ENCODE measurements at regions not wholly inside any gene's neighbourhood (a gene's known extent, or its start where the extent isn't known, plus 50 kb on each side); places are given as distances from the start of the nearest gene placed in this dataset.
A peak's percentile ranks its signal among the peaks of the same experiment; 100 is the strongest.

DNA sequence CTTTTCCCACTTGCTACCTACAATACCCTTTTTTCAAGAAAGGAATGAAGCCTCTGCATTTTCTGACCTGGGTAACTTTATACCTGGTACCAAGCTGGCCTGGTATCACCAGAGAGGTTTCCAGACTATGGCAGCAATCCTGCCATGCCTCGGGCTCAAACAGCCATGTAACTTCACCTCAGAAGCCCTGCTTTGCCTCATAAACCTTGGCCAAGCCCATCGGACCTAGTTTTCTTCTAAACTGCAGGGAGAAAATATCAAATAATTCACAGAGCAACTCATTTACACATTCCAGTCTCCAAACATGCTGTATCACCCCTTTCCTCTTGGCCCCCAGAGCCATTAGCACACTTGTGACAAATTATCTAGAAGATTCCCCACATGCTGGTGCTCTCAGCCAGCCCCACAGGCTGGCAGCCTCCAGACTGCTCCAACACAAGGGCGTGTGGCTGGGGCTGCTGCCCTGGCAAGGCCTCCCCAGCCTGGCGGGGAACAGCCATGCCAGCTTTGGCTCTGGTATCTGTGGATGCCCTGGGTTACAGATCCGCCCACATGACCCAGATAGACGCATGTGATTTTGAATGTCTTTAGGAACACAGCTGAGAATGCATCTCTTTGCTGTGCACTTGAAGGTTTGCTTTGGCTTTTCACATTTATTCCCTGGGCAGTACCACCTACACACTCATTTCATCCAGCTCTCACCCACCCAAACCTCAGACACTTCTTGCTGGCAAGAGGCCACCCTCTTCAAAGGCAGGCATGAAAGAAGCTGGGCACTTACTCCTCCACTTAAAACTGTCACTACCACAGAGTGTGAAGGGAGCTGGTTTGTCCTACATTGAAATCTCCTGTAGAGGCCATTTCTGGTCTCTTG lies 70.0 kb upstream of the BCAR3 start:
- Histone ChIP-seq H3K9ac (ENCODE audit: insufficient read depth in 1 of 2, low read length in 2 of 2) (no peak overlapping the region), H3K4me3 (no peak overlapping the region), H3K4me1 (ENCODE audit: control insufficient read depth in 5 of 5, insufficient read depth in 5 of 5, low read length in 5 of 5) (peaks cover 0 to 40% (median 34%) of the 10 kb centered on the region in 5 donors), H3K27ac (ENCODE audit: low read depth in 1 of 2, low read length in 1 of 2) (no peak overlapping the region), H3K9me3 (ENCODE audit: control insufficient read depth in 4 of 4, insufficient read depth in 3 of 4, low read length in 3 of 4) (peaks cover 0 to 5% (median 1%) of the 10 kb centered on the region in 4 donors), H3K36me3 (ENCODE audit: control insufficient read depth in 4 of 4, insufficient read depth in 4 of 4, low read length in 4 of 4) (no peaks in the 10 kb centered on the region), H3K27me3 (ENCODE audit: control insufficient read depth in 3 of 3, insufficient read depth in 3 of 3, low read length in 2 of 3) (no peaks in the 10 kb centered on the region)
- no peak for DNase-seq
- no peak for ATAC-seq (ENCODE audit: insufficient read depth, low FRiP score)
- 69 to 79% methylated on average over 6 of the region's 6 CpGs for WGBS, 2 donors
- no peak for TF ChIP-seq CTCF (IDR thresholded peaks at IDR 0.05; ENCODE audit: control extremely low read depth, extremely low read depth)

GRCh38 chr1:93750955-93751354 lies 69.3 kb upstream of the BCAR3 start:
- no peak for ATAC-seq (ENCODE audit: insufficient read depth, low FRiP score)
- WGBS, 2 donors, result 27 to 39% methylated on average over 6 of the region's 6 CpGs
- H3K4me1 ChIP-seq (ENCODE audit: control insufficient read depth in 5 of 5, insufficient read depth in 5 of 5, low read length in 5 of 5), result peaks cover 0 to 39% (median 34%) of the 10 kb centered on the region in 5 donors
- no peak for TF ChIP-seq CTCF (IDR thresholded peaks at IDR 0.05; ENCODE audit: control extremely low read depth, extremely low read depth)
- peaks cover 0 to 5% (median 1%) of the 10 kb centered on the region in 4 donors for H3K9me3 ChIP-seq (ENCODE audit: control insufficient read depth in 4 of 4, insufficient read depth in 3 of 4, low read length in 3 of 4)
- H3K36me3 ChIP-seq (ENCODE audit: control insufficient read depth in 4 of 4, insufficient read depth in 4 of 4, low read length in 4 of 4), result no peaks in the 10 kb centered on the region
- no peak overlapping the region for H3K4me3 ChIP-seq
- H3K27ac ChIP-seq (ENCODE audit: low read depth in 1 of 2, low read length in 1 of 2), result no peak overlapping the region
- peak in 1 of 3 donors; percentile 41 for DNase-seq
- no peaks in the 10 kb centered on the region for H3K27me3 ChIP-seq (ENCODE audit: control insufficient read depth in 3 of 3, insufficient read depth in 3 of 3, low read length in 2 of 3)
- no peak overlapping the region for H3K9ac ChIP-seq (ENCODE audit: insufficient read depth in 1 of 2, low read length in 2 of 2)

GRCh38 chr1:93749894-93750301 lies 68.3 kb upstream of the BCAR3 start:
- 50 to 57% methylated on average over 2 of the region's 2 CpGs for WGBS, 2 donors
- Histone ChIP-seq H3K27ac (ENCODE audit: low read depth in 1 of 2, low read length in 1 of 2) (peak overlapping the region in 1 of 2 donors; percentile 55), H3K9ac (ENCODE audit: insufficient read depth in 1 of 2, low read length in 2 of 2) (no peak overlapping the region), H3K4me1 (ENCODE audit: control insufficient read depth in 5 of 5, insufficient read depth in 5 of 5, low read length in 5 of 5) (peaks cover 0 to 36% (median 34%) of the 10 kb centered on the region in 5 donors), H3K36me3 (ENCODE audit: control insufficient read depth in 4 of 4, insufficient read depth in 4 of 4, low read length in 4 of 4) (no peaks in the 10 kb centered on the region), H3K4me3 (no peak overlapping the region), H3K27me3 (ENCODE audit: control insufficient read depth in 3 of 3, insufficient read depth in 3 of 3, low read length in 2 of 3) (no peaks in the 10 kb centered on the region), H3K9me3 (ENCODE audit: control insufficient read depth in 4 of 4, insufficient read depth in 3 of 4, low read length in 3 of 4) (peaks cover 0 to 5% (median 1%) of the 10 kb centered on the region in 4 donors)
- ATAC-seq (ENCODE audit: insufficient read depth, low FRiP score) (peak; percentile 30), DNase-seq (peak; percentile 63 to 88 (median 74))
- TF ChIP-seq CTCF (IDR thresholded peaks at IDR 0.05; ENCODE audit: control extremely low read depth, extremely low read depth), result peak; percentile 2

Data from lung (tissue), 11 donors.